AML-193 (cell line): ENCODE measurements at regions not wholly inside any gene's neighbourhood (a gene's known extent, or its start where the extent isn't known, plus 50 kb on each side); places are given as distances from the start of the nearest gene placed in this dataset.

Experiments used
- DNase-seq, 2 experiments: peaks; one replicate each; lab custom pipeline; 2025; lab: John Stamatoyannopoulos, UW

GRCh38 chr5:27619982-27620381 lies 581.6 kb upstream of the CDH9 start:
- DNase-seq = no peak

GRCh38 chr5:27612161-27612560 lies 573.8 kb upstream of the CDH9 start:
- DNase-seq = no peak

GRCh38 chr5:27608992-27609391 lies 570.6 kb upstream of the CDH9 start:
- no peak for DNase-seq

DNA sequence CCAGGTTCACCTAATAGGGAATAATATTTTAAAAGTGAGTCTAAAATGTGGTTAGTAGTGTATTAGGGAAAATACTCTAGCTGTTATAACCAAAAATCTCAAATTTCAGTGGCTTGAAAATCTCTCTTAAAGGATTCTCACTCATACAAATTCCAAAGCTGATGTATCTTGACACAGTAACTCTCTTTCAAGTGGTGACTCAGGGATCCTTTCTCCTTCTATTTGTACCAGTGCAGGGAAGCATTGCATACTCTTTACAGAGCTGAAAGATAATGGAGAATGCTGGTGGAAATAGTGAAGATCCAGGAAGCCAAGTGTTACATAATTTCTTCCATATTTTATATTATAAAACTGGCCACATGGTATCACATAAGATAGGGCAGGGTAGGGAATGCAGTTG lies 560.2 kb upstream of the CDH9 start:
- DNase-seq = no peak

DNA sequence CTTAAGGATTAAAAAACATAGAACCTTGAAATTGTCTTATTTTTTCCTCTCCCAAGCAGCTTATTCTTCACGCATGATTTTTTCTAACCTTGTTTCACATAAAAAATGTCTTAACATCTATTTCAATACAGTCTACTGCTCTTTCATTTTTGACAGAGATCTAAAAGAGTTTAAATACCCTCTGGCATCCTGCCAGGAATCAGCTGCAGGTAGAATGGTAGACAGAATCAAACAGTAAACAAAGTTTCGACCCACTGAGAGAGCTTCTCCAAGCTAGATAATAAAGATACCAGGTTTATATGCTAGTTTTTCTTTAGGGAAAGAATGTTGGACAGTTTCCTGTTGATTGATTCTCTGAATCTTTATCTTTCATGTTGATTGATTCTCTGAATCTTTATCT lies 555.8 kb upstream of the CDH9 start:
- DNase-seq = no peak

DNA sequence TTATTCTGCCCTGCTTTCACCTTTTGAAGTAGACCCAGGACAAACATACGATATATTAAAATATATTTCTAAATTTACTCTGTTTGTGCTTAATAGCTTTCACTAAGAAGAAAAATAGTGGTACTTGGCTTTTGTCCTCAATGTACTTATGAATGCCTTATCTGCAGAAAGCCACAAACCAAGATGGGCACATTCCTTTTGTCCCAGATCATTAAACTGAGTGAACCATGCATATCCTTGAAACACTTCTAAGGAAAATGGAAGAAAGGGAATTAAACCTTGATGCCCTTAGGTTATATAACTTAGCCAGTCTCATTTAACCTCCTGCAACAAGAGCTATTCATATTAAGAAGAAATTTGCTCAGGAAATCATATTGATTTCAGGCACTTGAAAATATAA lies 553.8 kb upstream of the CDH9 start:
- DNase-seq = no peak

- DNase-seq = no peak
Observed at GRCh38 chr5:27590503-27590902, 552.1 kb upstream of the CDH9 start.

DNA sequence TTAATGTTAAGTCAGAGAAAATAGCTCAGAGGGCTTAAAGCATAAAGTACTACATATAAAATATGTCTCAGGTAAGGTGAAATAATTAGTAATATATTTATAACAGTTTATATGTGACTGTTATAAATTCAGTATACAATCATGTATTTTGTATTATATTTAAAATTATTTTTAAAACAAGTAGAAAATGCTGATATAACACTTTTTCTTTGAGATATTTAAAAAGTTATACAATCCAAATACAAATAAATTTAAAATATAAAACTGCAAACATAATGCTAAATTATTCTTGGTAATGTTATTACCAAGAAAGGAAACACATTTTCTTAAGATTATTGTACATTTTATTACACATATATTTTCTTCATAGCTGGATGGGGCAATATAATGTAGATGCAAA lies 539.9 kb upstream of the CDH9 start:
- DNase-seq = no peak

DNA sequence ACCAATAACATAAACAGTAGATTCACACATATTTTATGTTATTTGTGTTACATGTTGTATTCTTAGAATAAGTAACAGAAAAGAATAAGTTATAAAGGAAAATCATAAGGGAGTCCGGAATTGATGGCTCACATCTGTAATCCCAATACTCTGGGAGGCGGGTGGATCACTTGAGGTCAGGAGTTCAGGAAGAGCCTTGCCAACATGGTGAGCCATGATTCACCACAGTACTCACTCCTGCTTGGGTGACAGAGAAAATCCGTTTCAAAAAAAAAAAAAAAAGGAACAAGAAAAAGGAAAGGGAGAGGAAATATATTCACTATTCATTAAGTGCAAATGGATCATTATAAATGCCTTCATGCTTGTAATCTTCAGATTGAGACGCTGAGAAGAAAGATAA lies 533.3 kb upstream of the CDH9 start:
- DNase-seq = no peak

- DNase-seq = no peak
Observed at GRCh38 chr5:27568811-27569210, 530.4 kb upstream of the CDH9 start.

- DNase-seq = no peak
Observed at GRCh38 chr5:27561408-27561807, 523.0 kb upstream of the CDH9 start.

- no peak for DNase-seq
Observed at GRCh38 chr5:27548484-27548883, 510.1 kb upstream of the CDH9 start.

GRCh38 chr5:27535031-27535557 lies 496.7 kb upstream of the CDH9 start:
- no peak for DNase-seq

GRCh38 chr5:27532305-27532704 lies 493.9 kb upstream of the CDH9 start:
- no peak for DNase-seq

DNA sequence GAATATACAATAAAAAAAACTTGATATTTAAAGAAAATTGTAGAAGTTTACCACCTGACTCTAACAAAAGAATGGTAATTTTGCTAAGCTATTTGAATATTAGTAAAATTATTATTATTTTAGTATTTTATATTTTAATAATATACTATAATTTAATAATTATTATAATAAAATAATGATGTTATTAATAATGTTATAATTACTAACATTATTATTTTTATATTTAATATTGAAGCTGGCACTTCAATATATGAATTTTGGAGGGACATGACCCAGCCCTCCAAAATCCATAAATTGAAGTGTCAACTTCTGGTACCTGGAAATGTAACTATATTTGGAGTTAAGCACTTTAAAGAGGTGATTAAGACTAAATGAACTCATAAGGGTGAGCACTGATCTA lies 486.1 kb upstream of the CDH9 start:
- DNase-seq = no peak

DNA sequence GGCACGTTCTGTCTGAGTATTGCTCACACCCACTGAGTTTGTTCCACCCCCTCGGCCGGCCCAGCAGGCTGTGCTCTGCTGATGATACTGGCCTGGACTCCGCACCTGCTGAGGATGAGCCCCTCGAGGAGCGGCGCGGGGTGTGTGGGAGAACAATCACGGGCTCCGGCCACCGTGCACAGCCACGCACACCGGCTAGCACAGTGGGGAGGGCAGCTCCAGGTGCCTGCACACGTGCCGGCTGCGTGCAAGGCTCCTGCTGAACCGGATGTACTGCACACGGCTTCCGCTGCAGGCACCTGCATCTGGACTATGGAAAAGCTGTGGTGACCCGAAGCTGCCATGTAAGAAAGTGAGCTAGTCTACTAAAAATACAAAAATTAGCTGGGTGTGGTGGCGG lies 485.2 kb upstream of the CDH9 start:
- DNase-seq = no peak

GRCh38 chr5:27516437-27516836 lies 478.1 kb upstream of the CDH9 start:
- no peak for DNase-seq

DNA sequence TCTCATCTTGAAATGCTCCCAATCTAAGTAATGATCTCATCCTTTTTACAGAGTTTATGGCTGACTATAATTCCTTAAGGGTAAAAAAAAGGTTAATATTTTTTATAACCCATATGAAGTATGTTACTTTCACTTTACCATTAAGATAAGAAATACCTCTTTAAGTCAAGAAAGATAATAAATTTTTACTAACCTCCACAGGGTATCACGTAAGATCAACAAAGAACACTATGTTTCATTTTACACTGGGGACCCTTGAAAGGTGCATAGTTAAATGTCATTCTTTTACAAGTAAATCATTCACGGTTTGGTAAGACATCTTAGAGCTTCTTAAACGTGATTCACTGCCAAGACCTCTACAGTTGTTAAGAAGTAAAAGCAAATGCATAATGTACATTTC lies 472.7 kb upstream of the CDH9 start:
- DNase-seq = no peak

- no peak for DNase-seq
Observed at GRCh38 chr5:27503813-27504212, 465.4 kb upstream of the CDH9 start.

DNA sequence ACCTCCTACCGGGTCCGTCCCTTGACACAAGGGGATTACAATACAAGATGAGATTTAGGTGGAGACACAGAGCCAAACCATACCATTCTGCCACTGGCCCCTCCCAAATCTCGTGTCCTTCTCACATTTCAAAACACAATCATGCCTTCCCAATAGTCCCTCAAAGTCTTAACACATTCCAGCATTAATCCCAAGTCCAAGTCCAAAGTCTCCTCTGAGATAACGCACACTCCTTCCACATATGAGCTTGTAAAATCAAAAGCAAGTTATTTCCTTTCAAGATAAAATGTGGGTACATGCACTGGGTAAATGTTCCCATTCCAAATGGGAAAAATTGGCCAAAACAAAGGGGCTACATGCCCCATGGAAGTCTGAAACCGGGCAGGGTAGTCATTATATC lies 463.9 kb upstream of the CDH9 start:
- no peak for DNase-seq

DNA sequence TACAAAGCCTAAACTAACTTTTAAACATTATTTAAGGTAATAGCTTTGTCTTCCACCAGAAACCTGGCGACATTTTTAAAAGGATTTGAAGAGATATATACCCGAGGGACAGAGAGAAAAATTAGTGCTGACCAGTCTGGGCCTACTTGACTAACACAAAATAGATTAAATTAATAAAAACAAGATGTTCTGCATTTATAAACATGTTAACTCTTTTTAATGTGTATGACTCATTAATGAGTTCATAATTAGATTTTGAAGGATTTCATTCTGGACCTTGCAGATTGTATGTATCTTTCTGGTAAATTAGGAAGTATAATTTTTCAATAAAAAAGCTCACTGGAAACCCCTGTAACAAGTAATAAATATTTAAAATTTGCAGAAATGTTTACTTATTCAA lies 459.1 kb upstream of the CDH9 start:
- no peak for DNase-seq

- no peak for DNase-seq
Observed at GRCh38 chr5:27494887-27495286, 456.5 kb upstream of the CDH9 start.

DNA sequence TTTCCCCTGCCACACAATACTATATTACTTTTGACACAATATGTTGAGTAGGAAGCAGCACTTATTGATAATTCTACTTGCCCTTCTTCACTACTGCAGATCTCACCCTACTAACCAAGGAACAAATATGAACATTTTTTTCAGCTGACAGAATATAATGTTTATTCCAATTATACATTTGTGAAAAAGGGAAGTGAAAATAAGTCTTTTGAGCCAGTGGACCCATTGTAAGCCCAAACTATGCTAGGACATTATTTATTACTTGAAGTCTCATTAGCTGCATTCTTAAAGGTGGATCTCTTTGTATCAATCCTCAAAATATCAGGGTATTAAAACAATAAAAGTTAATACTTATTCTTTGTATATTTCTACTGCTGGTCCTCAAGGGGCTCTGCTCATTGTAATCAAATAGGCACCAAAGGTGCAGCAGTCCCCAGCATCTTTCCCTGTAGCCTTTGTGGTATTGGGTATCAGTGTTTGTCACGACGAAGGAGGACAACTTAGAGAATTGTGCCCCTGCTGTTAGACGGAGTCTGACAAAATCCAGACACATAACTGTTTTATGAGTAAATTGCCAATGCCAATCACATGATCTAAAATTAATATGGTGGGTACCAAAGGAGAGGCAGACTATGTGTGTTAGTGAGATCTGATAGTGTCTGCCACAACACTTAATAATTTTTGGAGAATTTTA lies 453.5 kb upstream of the CDH9 start:
- no peak for DNase-seq

DNA sequence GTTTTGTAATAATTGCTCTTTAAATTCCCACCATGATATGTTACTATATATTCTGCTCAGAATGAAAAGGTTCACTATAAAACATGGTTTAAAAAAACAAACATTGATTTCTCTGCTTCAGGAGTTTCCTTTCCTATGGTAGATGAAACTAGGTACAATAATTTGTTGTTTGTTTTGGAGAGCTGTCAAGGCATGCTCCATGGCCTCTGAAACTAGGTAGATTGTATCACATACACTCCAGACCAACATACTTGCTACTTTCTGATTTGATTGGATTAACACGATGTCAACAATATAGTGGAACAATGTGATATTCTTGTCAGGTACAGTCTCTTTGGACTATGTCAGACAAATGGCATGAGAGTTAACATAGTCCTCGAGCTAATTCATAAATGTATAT lies 452.7 kb upstream of the CDH9 start:
- no peak for DNase-seq
